ENCODE measurements at regions not wholly inside any gene's neighbourhood (a gene's known extent, or its start where the extent isn't known, plus 50 kb on each side); places are given as distances from the start of the nearest gene placed in this dataset.

DNA sequence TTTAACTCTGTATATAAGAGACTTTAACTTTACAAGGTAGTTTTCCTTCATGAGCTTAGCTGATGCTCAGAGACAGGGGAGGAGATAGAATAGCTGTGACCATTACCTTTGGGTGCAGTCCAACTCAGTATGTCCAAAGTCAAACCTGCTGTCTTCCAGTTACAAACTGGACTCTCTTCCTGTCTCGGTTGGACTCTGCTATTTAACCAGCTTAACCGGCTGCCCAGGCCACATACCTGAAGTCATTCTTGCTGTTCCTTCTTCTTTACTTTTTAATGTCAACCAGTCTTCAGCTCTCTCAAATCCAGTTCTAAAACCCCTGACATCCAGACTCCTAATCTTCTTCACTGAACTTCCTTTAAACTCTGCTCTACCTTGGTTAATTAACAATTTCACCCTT lies 138.3 kb upstream of the TSHZ2 start:
- no peaks in the 10 kb centered on the region for H3K36me3 ChIP-seq
- TF ChIP-seq, protein P1, sequence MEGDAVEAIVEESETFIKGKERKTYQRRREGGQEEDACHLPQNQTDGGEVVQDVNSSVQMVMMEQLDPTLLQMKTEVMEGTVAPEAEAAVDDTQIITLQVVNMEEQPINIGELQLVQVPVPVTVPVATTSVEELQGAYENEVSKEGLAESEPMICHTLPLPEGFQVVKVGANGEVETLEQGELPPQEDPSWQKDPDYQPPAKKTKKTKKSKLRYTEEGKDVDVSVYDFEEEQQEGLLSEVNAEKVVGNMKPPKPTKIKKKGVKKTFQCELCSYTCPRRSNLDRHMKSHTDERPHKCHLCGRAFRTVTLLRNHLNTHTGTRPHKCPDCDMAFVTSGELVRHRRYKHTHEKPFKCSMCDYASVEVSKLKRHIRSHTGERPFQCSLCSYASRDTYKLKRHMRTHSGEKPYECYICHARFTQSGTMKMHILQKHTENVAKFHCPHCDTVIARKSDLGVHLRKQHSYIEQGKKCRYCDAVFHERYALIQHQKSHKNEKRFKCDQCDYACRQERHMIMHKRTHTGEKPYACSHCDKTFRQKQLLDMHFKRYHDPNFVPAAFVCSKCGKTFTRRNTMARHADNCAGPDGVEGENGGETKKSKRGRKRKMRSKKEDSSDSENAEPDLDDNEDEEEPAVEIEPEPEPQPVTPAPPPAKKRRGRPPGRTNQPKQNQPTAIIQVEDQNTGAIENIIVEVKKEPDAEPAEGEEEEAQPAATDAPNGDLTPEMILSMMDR (IDR thresholded peaks at IDR 0.05): no peak
- no peaks in the 10 kb centered on the region for H3K27me3 ChIP-seq
- peaks cover 0 to 8% of the 10 kb centered on the region in 2 donors for H3K9me3 ChIP-seq
- no peaks in the 10 kb centered on the region for H3K4me1 ChIP-seq
- DNase-seq (ENCODE audit: low spot score): no peak
- H3K4me3 ChIP-seq: no peak overlapping the region
- no peak overlapping the region for H3K27ac ChIP-seq

DNA sequence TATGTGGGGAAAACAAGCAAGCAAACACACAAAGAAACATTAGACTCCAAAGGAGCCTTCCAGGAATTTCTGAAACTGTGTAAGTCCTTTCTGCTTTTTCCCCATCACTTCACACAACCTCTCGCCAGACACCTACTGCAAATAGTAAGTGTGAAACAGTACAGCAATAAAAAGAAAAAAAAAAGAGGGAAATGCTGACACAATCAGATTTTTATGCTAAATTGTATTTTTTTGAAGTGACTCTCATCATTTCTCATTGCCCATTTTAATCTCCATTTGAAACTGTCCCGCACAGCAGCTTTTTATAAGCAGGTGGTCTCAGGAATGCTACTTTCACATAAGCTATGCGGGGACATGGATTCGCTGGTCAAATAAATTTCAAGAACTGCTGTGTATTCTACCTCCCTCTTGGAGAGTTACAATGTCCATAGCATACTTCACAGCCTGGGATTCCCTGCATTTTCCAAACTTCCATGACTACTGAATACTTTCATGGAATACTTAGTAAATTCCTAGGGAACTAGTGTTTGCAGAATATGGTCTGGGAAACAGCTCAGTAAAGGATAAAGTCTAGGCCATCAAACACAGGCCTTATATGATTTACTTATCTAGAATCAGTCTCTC lies 139.9 kb upstream of the TSHZ2 start:
- H3K27me3 ChIP-seq: no peaks in the 10 kb centered on the region
- TF ChIP-seq, protein P1 (IDR thresholded peaks at IDR 0.05): no peak
- no peak for DNase-seq (ENCODE audit: low spot score)
- H3K4me3 ChIP-seq: no peak overlapping the region
- no peak overlapping the region for H3K27ac ChIP-seq
- H3K36me3 ChIP-seq: no peaks in the 10 kb centered on the region
- peaks cover 0 to 8% of the 10 kb centered on the region in 2 donors for H3K9me3 ChIP-seq
- H3K4me1 ChIP-seq: no peaks in the 10 kb centered on the region

DNA sequence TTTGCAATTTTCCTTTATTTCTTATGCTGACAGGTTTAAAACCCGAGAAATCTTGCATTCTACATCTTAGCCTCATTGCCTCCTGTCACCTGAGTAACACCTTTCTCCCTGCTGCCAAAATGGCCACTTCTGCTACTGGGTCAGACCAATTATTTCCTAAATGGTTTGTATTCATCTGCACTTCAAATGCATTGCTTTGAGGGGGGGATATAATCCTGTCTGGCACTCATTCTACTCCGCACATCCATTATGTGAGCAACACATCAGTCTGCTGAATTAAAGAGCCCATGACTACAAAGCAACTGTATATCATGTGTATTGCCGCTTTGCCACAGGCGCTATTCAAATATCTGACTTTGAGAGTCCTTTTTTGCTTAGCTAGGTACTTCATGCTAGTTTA lies 141.6 kb upstream of the TSHZ2 start:
- DNase-seq (ENCODE audit: low spot score): no peak
- H3K27ac ChIP-seq: no peak overlapping the region
- TF ChIP-seq, protein P1 (IDR thresholded peaks at IDR 0.05): no peak
- H3K4me3 ChIP-seq: no peak overlapping the region
- no peaks in the 10 kb centered on the region for H3K4me1 ChIP-seq
- no peaks in the 10 kb centered on the region for H3K27me3 ChIP-seq
- no peaks in the 10 kb centered on the region for H3K36me3 ChIP-seq
- peaks cover 0 to 13% of the 10 kb centered on the region in 2 donors for H3K9me3 ChIP-seq

DNA sequence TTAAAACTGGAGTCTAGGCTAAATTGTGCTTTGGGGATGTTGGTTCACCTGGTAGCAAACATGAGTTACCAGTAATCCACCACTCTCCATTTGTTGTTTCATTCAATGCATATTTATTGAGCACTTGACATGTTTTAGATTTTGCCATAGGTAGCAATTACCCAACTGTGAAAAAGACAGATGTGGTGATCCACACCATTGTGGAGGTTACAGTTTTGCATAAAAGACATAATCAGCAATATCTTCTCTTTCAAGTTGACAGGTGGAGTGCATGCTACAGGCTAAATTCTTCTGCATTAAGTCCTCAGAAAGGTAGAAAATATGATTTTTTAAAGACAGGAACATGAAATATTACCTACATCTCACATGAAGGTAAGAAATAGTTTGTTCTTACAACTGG lies 143.0 kb upstream of the TSHZ2 start:
- Histone ChIP-seq H3K27me3 (no peaks in the 10 kb centered on the region), H3K9me3 (peaks cover 0 to 13% of the 10 kb centered on the region in 2 donors), H3K36me3 (no peaks in the 10 kb centered on the region), H3K4me3 (no peak overlapping the region), H3K27ac (no peak overlapping the region), H3K4me1 (no peaks in the 10 kb centered on the region)
- TF ChIP-seq, protein P1 (IDR thresholded peaks at IDR 0.05): no peak
- DNase-seq (ENCODE audit: low spot score): no peak

DNA sequence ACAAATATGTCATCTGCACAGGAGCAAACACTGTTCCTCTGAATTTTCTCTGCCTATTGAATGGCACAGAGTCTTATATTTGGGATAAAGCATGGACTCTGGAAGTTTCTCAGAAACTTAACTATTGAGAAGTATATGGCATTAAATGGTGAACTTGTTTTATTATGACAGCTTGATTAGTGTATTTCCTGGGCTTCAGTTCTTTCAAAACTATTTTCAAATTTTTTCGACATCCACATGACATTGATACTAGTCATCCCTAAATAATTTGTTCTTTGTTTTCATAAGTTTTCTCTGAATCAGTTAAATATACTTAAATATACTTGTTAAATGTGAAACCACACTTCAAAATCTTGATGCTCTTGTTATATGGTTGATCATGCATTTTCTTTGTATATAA lies 144.0 kb upstream of the TSHZ2 start:
- peaks cover 0 to 13% of the 10 kb centered on the region in 2 donors for H3K9me3 ChIP-seq
- TF ChIP-seq, protein P1 (IDR thresholded peaks at IDR 0.05): no peak
- no peak for DNase-seq (ENCODE audit: low spot score)
- H3K4me1 ChIP-seq: no peaks in the 10 kb centered on the region
- no peak overlapping the region for H3K27ac ChIP-seq
- no peaks in the 10 kb centered on the region for H3K27me3 ChIP-seq
- H3K4me3 ChIP-seq: no peak overlapping the region
- no peaks in the 10 kb centered on the region for H3K36me3 ChIP-seq

DNA sequence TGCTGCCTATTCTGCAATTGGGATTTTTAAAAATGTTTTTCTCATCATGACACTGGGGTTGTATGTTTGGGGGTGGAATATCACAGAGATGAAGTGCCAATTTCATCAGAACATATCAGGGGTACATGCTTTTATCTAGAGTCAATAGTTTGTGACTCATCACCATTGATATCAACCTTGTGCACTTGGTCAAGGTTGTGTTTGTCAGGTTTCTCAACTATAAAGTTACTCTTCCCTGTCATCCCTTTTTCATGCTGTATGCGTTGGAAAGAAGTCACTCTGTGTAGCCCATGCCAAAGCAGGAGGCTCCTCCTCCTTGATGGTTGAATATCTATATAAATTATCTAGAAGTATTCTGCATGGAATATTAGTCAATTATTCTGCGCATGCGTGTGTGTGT lies 145.4 kb upstream of the TSHZ2 start:
- Histone ChIP-seq H3K27me3 (no peaks in the 10 kb centered on the region), H3K36me3 (no peaks in the 10 kb centered on the region), H3K4me1 (no peaks in the 10 kb centered on the region), H3K9me3 (peaks cover 0 to 13% of the 10 kb centered on the region in 2 donors), H3K4me3 (no peak overlapping the region), H3K27ac (no peak overlapping the region)
- no peak for DNase-seq (ENCODE audit: low spot score)
- TF ChIP-seq, protein P1 (IDR thresholded peaks at IDR 0.05): no peak
